Fibroblast of mammary gland (primary cell): ENCODE measurements at regions not wholly inside any gene's neighbourhood (a gene's known extent, or its start where the extent isn't known, plus 50 kb on each side); places are given as distances from the start of the nearest gene placed in this dataset.

Experiments used
- DNase-seq: peaks from one replicate; pipeline ENCODE4 v3.0.0-alpha.2; 2010; ENCODE audit warnings: low read depth
- H3K4me3 ChIP-seq: 2 replicates; pipeline ENCODE4 v1.5.1; 2011; ENCODE audit warnings: low read depth, mild to moderate bottlenecking, low read length, moderate library complexity; ENCODE audit not compliant: control insufficient read depth
- CTCF ChIP-seq: conservative IDR thresholded peaks from 2 replicates; pipeline ENCODE4 v1.5.1; 2011; ENCODE audit warnings: low read depth, low read length, inconsistent platforms; ENCODE audit not compliant: control insufficient read depth, insufficient read depth

- no peak for TF ChIP-seq CTCF
- no peak for DNase-seq
Measured at GRCh38 chr3:13165576-13165975, 92.3 kb upstream of the IQSEC1 start.

GRCh38 chr3:13164893-13165492 is 91.8 kb upstream of the IQSEC1 start:
- no peak overlapping the region for H3K4me3 ChIP-seq
- TF ChIP-seq CTCF: no peak
- no peak for DNase-seq

More at GRCh38 chr3:13165576-13165975, 92.3 kb upstream of the IQSEC1 start:
- H3K4me3 ChIP-seq: no peak overlapping the region

- no peak for DNase-seq
- TF ChIP-seq CTCF: no peak
- no peak overlapping the region for H3K4me3 ChIP-seq
Measured at GRCh38 chr3:13163848-13164382, 90.7 kb upstream of the IQSEC1 start.

- no peak for TF ChIP-seq CTCF
- H3K4me3 ChIP-seq: no peak overlapping the region
- DNase-seq: no peak
Measured at GRCh38 chr3:13162549-13163320, 89.5 kb upstream of the IQSEC1 start.

GRCh38 chr3:13161771-13162535 is 88.7 kb upstream of the IQSEC1 start:
- no peak for DNase-seq
- no peak overlapping the region for H3K4me3 ChIP-seq
- TF ChIP-seq CTCF: no peak

- no peak for DNase-seq
- no peak for TF ChIP-seq CTCF
- H3K4me3 ChIP-seq: no peak overlapping the region
Measured at GRCh38 chr3:13161021-13161759, 88.0 kb upstream of the IQSEC1 start.
